Transverse colon (tissue), 3 donors: ENCODE measurements at regions not wholly inside any gene's neighbourhood (a gene's known extent, or its start where the extent isn't known, plus 50 kb on each side); places are given as distances from the start of the nearest gene placed in this dataset.

ENCODE experiments used
- POLR2A ChIP-seq: fragments of 450-650 bp; IDR thresholded peaks from one replicate; pipeline ENCODE4 v1.6.1; 2016; ENCODE audit warnings: antibody characterized with exemption, mild to moderate bottlenecking, moderate library complexity
- TF ChIP-seq, protein P1 (sequence below), 5 experiments: fragments of 200-600 bp in 3 of 5; fragments of 450-650 bp in 2 of 5; sonication (generic) in 3 of 5; IDR thresholded peaks; 1 replicate in 2 of 5; 2 replicates in 3 of 5; pipeline ENCODE4 v1.5.1; 2016 to 2017; ENCODE audit warnings: antibody characterized with exemption in 5 of 5, inconsistent platforms in 3 of 5, mild to moderate bottlenecking in 2 of 5, moderate library complexity in 1 of 5

DNA sequence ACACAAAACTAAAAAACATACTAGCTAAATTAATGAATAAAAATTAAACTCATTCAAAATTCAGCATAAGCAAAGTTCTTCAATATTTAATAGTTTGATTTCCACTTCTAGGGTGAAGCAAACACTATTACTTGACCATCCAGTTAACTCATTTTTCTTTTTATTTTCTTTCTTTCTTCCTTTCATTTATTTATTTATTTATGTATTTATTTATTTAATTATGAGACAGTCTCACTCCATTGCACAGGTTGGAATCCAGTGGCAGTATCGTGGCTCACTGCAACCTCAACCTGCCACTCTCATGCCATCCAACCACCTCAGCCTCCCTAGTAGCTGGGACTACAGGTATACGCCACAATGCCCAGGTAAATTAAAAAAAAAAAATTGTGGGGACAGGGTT, 2069.5 kb downstream of the NCAM2 start:
- TF ChIP-seq, protein P1, sequence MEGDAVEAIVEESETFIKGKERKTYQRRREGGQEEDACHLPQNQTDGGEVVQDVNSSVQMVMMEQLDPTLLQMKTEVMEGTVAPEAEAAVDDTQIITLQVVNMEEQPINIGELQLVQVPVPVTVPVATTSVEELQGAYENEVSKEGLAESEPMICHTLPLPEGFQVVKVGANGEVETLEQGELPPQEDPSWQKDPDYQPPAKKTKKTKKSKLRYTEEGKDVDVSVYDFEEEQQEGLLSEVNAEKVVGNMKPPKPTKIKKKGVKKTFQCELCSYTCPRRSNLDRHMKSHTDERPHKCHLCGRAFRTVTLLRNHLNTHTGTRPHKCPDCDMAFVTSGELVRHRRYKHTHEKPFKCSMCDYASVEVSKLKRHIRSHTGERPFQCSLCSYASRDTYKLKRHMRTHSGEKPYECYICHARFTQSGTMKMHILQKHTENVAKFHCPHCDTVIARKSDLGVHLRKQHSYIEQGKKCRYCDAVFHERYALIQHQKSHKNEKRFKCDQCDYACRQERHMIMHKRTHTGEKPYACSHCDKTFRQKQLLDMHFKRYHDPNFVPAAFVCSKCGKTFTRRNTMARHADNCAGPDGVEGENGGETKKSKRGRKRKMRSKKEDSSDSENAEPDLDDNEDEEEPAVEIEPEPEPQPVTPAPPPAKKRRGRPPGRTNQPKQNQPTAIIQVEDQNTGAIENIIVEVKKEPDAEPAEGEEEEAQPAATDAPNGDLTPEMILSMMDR (IDR thresholded peaks at IDR 0.05) = no peak
- TF ChIP-seq POLR2A = no peak
